G401.6 (cell line): ENCODE measurements at regions not wholly inside any gene's neighbourhood (a gene's known extent, or its start where the extent isn't known, plus 50 kb on each side); places are given as distances from the start of the nearest gene placed in this dataset.
"Not testable (repeated sequence)": the region's sequence is repeated elsewhere in the genome, so short reads cannot be mapped to it uniquely, and the experiment has no call there.

Experiments used
- FAIRE-seq: peaks from 2 replicates; lab custom pipeline; 2012; peaks lifted over from hg19 to GRCh38; lab: Jason Lieb, UNC

GRCh38 chrX:114087543-114087942 is 496.3 kb upstream of the HTR2C start:
- FAIRE-seq: no peak

- no peak for FAIRE-seq
These were observed 506.1 kb upstream of the HTR2C start for GRCh38 chrX:114077773-114078172.

DNA sequence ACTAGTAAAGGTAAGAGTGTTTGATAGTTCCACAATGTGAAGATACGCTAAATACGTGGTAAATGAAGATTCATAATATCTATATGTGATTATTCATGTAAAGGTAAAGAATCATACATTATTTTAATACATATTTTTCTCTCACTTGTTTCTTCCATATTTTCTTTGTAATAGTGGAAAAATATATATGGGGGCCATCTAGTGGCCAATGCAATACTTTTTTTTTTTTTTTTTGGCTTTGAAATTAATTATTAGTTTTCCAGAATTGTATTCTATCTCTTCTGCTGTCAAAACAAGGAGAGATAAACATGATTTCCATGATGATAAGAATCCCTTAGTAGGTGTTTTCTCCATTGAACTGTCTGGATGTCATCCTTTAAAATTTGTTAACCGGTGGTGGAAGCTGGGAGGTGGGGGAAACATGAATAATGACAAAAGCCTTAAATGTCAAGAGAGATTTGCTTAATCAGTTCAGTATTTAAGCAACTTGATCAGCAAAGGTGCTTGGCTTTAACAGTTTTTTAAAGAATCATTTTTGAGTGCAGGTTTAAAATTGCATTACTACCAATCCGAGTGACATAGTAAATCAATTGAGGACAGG is 508.7 kb upstream of the HTR2C start:
- peak; percentile 95 for FAIRE-seq

DNA sequence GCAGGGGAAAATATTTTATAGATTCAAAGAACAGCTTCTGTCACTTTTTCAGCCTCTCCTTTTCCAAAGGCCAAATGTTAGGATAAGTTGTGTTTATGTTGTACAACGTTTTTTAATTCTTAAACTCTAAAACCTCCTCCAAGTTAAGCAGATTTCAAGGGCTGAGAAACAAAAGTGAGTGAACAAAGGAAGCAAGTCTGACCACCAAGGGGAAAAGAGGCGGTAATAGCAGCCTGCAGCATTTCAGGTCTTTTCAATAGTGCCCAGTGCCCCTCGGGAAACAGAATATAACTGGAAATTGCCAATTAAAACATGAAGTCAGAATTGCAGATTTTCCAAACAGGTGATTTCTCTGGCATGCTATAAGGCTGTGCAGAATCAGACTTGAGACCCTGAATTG is 510.0 kb upstream of the HTR2C start:
- FAIRE-seq: no peak

DNA sequence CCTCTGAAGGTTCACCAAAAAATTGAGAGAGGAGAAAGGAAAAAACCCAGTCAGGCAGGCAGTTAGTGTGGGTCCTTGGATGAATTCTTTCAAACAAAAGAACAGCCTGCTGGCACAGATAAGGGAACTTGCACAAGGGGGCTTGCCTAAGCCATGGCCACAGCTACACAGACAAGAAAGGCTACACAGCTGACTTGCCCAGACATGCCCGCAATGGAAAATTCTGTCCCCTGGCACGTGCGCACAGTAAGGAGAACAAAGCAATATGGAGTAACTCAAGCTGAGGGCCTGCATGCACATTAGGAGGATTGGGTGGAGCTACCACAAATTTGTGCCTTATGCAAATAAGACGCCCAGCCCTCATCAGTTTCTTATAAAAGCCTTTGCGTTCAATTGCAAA is 512.5 kb upstream of the HTR2C start:
- FAIRE-seq: no peak

DNA sequence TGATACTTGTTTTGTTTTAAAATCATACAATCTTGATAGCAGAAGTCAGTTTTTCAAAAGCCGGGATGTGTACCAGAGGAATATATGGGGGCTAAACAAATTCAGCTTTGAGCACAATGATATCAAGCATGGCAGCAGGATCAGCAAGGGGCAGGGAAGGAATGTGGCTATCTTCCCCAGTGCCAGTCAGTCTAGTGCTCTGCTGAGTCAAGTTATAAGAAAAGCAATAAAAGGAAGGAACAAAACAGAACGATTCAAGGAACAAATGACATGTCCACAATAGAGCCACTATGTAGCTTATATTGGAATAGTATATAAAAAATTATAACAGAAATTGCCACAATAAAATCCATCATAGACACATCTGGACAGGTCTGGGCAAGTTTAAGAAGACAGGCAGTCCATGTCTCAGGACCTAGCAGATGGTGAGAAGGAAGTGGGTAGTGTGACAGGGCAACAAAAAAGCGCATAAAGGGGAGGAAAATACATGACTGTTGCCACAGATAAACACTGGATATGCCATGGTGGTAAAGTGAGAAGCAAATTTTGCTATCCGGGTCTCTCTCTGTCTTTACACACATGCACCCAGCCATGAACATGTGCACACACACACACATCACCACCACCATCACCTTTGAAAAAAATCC is 518.2 kb upstream of the HTR2C start:
- no peak for FAIRE-seq

- FAIRE-seq: no peak
These were observed 522.7 kb upstream of the HTR2C start for GRCh38 chrX:114061226-114061625.

- FAIRE-seq: no peak
These were observed 524.9 kb upstream of the HTR2C start for GRCh38 chrX:114058988-114059418.

DNA sequence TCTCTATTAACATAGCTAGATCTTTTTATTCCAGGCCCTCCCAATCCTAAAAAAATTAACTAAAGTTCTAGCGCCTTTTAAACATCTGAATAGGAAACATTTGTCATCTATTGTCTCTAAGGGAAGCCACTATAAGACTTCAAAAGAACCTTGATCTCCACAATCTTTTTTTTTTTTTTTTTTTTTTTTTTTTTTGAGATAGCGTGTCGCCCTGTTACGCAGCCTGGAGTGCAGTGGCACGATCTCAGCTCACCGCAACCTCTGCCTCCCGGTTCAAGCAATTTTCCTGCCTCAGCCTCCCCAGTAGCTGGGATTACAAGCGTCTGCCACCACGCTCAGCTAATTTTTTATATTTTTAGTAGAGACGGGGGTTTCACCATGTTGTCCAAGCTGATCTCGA is 526.5 kb upstream of the HTR2C start:
- not testable (repeated sequence) for FAIRE-seq

- FAIRE-seq: no peak
These were observed 532.1 kb upstream of the HTR2C start for GRCh38 chrX:114051667-114052315.

GRCh38 chrX:114050075-114050796 is 533.6 kb upstream of the HTR2C start:
- FAIRE-seq: no peak

GRCh38 chrX:114049063-114049462 is 534.8 kb upstream of the HTR2C start:
- FAIRE-seq: no peak

GRCh38 chrX:114047558-114047957 is 536.3 kb upstream of the HTR2C start:
- FAIRE-seq: no peak

DNA sequence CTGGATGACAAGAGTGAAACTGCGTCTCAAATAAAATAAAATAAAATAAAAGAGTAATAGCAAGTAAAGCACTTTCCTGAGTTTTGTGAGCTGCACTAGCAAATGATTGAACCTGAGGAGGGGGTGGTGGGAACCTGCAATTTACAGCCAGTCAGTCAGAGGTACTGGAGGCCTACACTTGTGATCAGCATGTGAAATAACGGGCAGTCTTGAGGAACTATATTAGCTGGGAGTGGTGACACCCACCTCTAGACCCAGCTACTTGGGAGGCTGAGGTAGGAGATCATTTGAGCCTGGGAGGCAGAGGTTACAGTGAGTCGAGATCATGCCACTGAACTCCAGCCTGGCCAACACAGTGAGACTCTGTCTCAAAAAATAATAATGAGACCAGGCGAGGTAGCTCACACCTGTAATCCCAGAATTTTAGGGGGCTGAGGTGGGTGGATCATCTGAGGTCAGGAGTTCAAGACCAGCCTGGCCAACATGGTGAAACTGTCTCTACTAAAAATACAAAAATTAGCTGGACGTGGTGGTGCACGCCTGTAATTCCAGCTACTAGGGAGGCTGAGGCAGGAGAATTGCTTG is 537.1 kb upstream of the HTR2C start:
- no peak for FAIRE-seq

GRCh38 chrX:114041470-114041869 is 542.4 kb upstream of the HTR2C start:
- FAIRE-seq: not testable (repeated sequence)

DNA sequence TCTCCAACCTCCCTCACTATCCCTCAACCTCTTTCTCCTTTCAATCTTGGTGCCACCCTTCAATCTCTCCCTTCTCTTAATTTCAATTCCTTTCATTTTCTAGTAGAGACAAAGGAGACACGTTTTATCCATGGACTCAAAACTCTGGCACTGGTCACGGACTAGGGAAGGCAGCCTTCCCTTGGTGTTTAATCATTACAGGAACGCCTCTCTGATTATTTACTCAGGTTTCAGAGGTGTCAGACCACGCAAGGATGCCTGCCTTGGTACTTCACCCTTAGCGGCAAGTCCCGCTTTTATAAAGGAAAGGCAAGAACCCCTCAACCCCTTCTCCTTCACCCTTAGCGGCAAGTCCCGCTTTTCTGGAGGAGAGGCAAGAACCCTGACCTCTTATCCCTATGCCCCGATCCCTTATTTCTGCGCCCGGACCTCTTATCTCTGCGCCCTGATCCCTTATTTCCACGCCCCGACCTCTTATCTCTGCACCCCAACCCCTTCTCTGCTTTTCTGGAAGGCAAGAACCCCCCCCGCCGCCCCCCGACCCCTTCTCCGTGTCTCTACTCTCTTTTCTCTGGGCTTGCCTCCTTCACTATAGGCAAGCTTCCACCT is 543.1 kb upstream of the HTR2C start:
- FAIRE-seq: not testable (repeated sequence)

DNA sequence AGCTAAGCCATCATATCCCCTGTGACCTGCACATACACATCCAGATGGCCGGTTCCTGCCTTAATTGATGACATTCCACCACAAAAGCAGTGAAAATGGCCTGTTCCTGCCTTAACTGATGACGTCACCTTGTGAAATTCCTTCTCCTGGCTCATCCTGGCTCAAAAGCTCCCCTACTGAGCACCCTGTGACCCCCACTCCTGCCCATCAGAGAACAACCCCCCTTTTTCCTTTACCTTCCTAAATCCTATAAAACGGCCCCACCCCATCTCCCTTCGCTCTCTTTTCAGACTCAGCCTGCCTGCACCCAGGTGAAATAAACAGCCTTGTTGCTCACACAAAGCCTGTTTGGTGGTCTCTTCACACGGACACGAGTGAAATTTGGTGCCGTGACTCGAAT is 543.8 kb upstream of the HTR2C start:
- not testable (repeated sequence) for FAIRE-seq

DNA sequence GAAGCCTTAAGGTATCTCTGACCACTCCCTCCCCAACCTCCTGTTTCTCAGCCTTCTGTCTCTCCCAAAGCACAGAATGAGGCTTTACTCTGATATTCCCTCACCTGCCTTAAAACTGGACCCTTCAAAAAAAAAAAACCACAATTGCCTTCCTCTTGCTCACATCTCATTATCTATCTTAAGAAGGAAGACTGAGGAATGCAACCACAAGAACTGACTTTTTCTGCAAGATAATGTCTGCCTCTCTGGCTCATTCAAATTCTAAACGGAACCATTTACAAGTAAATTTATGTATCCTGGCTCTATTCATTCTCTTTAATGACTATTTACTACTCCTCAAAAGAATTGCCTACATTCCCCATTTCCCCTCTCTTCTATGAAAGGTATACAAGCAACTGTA is 545.5 kb upstream of the HTR2C start:
- no peak for FAIRE-seq

DNA sequence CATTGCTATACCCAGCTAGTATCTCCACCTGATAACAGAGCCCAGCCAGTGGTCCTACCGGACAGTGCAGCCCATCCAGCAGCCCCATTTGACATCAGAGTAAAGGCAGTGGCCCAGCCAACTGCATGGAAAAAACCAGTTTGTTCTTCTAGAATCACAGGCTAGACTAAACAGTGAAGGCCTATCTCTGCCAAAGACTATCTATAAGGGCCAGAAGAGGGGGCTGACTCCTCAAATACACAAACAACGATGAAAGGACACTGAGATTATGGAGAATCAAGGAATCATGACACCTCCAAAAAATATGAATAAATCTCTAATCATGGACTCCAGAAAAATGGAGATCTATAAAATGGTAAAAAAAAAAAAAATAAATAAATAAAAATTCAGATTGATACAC is 546.4 kb upstream of the HTR2C start:
- FAIRE-seq: no peak

- no peak for FAIRE-seq
These were observed 554.8 kb upstream of the HTR2C start for GRCh38 chrX:114028907-114029662.

DNA sequence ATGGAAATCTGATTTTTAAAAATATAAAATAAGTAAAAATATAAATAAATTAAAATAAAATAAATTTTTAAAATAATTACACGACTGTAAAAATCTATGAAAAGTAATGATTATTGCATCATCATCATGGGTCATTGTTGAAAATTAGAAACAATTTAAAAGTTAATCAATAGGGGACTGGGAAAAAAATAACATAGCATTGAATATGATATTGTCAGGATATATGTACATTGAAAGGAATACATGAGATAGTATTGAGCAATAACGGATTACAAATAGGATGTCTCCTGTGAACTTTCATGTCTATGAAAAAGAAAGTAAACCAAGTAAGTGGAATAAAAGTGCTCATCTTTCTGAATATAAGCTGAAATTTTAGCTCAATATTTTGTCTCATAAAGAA is 566.8 kb upstream of the HTR2C start:
- FAIRE-seq: peak; percentile 63

DNA sequence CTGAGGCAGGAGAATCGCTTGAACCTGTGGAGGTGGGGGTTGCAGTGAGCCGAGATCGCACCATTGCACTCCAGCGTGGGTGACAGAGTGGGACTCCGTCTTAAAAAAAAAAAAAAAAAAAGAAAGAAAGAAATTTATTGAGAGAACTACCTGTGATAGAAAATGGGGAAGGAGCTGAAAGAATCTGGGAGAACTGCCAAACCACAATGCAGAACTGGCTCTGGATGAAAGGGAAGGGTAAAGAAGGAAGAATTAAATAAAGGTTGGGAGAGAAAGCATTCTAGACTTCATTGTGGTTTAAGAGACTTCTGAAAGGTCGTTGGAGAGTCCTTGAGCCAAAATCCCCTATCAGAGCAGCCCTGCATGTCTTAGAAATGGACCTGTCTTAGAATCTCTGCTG is 567.9 kb upstream of the HTR2C start:
- no peak for FAIRE-seq
